GM12801 (cell line): ENCODE measurements at regions not wholly inside any gene's neighbourhood (a gene's known extent, or its start where the extent isn't known, plus 50 kb on each side); places are given as distances from the start of the nearest gene placed in this dataset.

Experiments used
- TF ChIP-seq, protein P1 (sequence below): IDR thresholded peaks from one replicate; pipeline ENCODE4 v1.5.1; 2011; ENCODE audit warnings: control low read depth; ENCODE audit not compliant: insufficient read length; ENCODE audit errors: extremely low read depth

GRCh38 chr14:105746124-105746514 lies 219.7 kb downstream of the TMEM121 start:
- TF ChIP-seq, protein P1, sequence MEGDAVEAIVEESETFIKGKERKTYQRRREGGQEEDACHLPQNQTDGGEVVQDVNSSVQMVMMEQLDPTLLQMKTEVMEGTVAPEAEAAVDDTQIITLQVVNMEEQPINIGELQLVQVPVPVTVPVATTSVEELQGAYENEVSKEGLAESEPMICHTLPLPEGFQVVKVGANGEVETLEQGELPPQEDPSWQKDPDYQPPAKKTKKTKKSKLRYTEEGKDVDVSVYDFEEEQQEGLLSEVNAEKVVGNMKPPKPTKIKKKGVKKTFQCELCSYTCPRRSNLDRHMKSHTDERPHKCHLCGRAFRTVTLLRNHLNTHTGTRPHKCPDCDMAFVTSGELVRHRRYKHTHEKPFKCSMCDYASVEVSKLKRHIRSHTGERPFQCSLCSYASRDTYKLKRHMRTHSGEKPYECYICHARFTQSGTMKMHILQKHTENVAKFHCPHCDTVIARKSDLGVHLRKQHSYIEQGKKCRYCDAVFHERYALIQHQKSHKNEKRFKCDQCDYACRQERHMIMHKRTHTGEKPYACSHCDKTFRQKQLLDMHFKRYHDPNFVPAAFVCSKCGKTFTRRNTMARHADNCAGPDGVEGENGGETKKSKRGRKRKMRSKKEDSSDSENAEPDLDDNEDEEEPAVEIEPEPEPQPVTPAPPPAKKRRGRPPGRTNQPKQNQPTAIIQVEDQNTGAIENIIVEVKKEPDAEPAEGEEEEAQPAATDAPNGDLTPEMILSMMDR, result no peak

- TF ChIP-seq, protein P1, result no peak
Measured at GRCh38 chr14:105748204-105748578, 221.8 kb downstream of the TMEM121 start.

- TF ChIP-seq, protein P1, result no peak
Measured at GRCh38 chr14:105760691-105761344, 234.4 kb downstream of the TMEM121 start.

- TF ChIP-seq, protein P1, result no peak
Measured at GRCh38 chr14:105761842-105762241, 235.5 kb downstream of the TMEM121 start.

DNA sequence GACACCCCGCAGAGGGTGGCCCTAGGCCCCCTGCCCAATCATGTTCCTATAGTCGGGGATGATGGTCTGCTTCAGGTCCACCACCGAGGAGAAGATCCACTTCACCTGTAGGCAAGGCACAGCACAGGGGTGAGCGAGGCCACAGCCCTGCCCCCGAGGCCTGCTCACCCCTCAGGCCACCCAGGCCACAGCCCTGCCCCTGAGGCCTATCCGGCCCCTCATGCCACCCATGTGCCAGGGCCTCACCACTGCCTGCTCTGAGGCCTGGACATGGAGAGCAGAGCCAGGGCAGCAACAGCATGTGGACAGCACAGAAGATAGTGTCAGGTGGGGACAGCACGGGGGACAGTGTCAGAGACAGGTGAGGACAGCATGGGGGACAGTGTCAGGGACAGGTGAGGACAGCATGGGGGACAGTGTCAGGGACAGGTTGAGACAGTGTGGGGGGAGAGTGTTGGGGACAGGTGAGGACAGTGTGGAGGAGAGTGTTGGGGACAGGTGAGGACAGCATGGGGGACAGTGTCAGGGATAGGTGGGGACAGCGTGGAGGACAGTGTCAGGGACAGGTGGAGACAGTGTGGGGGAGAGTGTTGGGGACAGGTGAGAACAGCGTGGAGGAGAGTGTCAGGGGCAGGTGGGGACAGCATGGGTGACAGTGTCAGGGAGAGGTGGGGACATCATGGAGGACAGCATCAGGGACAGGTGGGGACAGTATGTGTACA lies 239.7 kb downstream of the TMEM121 start:
- TF ChIP-seq, protein P1, result no peak

GRCh38 chr14:105767315-105767714 lies 240.9 kb downstream of the TMEM121 start:
- TF ChIP-seq, protein P1, result no peak

GRCh38 chr14:105773584-105773983 lies 247.2 kb downstream of the TMEM121 start:
- TF ChIP-seq, protein P1, result no peak
